Activated naive CD8-positive, alpha-beta T cell treated with anti-CD3 and anti-CD28 coated beads, Interleukin-2, amount 50 U/mL, for 16 hours (primary cell): ENCODE measurements at regions not wholly inside any gene's neighbourhood (a gene's known extent, or its start where the extent isn't known, plus 50 kb on each side); places are given as distances from the start of the nearest gene placed in this dataset.
A peak's percentile ranks its signal among the peaks of the same experiment; 100 is the strongest.
"Not testable (repeated sequence)": the region's sequence is repeated elsewhere in the genome, so short reads cannot be mapped to it uniquely, and the experiment has no call there.

Source experiments
- DNase-seq: peaks from one replicate; pipeline ENCODE4 v3.0.0-alpha.2; 2020; ENCODE audit warnings: low read depth, low spot score

DNA sequence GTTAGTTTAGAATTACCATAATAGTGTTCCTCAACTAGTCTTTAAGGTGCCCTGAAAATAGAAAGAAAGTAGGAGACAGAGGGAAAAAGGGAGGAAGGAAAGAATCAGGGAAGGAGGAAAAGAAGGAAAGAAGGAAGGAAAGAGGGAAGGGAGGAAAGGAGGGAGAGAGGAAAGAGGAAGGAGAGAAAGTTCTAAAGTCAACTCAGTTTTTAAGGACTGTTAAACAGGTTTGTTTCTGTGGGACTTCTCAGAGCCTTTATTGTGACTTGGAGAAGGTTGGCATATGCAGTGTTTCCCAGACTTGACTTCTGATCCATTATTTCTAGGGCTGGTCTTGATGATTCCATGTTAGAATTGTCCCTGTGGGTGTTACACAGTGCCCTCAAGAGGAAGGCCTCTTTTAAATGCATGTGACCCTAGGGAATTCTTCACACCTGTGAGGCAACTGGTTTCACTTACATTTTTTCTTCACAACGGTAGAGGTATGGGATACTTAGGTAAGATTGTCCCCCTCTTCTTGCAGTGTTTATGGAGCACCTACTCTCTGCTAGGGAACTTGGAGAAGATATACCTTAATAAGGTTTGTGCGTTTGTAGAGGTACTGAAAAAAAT lies 132.7 kb upstream of the GMDS start:
- DNase-seq, result no peak

DNA sequence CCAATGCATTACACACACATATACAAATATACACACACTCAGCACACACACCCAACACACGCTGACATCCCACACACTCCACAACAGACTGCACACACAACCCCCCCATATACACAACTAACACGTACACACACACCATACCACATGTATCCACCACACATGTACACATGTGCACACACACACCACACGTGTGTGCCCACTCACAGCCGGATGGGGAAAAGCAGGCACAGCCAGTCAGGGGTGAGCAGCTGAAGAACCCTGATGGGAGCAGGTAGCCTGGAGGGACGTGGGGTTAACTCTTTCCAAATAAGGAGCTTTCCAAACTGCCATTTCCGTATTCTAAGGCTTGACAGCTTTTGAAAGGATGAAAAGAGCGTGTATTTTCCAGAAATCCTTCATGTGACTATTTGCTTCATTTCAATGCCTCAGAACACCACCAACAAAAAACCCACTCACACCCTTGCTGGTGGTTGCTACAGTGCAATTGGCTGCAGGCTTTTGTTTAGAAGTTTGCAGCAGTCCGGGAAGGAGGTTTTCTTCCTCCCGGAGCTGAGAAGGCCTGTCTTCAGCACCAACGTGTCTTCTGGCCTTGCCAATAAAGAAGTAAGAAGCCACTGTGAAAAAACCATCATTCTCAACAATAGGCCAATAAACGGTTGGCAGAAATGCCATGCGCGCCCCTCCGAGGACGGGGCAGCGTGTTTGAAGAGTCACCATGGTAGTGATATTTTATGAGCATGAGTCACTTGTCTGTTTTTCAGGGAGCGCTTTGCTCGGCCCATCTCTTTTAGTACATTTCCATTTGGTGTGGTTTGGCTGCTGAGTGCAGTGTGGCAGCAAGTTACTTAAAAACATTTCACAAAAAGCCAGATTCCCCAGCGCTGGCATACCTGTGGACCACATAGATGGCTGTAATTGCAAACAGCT lies 131.3 kb upstream of the GMDS start:
- no peak for DNase-seq

DNA sequence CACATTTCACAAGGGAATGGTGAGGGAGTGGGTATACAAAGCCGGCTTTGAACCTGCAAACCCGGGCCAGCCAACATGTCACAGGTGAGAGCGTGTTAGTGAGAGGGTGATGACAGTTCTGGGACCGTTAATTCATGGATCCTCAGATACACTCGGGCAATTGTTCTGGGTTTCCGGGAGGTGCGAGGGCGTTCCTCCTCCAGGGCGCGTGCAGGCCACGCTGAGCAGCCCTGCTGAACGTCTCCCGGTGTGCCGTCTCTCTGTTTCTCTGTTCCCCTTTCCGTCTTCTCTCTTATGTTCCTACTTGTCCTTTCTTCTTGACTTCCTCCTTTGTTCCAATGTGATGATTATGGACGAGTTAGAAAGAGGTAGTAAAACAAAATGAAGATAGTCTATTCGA lies 130.0 kb upstream of the GMDS start:
- no peak for DNase-seq

DNA sequence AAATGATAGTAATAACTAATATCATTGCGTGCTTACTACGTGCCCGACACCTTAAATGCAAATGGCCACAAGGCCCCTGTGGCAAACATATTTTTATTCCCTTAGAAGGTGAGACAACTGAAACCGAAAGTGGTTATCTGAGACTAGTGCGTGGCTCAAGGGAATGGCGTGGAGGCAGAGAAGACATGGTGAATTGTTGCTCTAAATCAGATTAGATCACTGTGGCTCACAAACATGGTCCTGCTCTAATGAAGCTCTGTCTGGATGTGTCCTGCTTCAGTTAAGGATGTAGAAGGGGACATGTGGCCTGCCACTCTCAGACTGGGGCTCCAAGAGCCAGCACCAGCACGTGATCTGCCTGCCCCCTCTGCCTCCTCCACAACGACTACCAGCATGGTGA lies 124.2 kb upstream of the GMDS start:
- DNase-seq, result no peak

DNA sequence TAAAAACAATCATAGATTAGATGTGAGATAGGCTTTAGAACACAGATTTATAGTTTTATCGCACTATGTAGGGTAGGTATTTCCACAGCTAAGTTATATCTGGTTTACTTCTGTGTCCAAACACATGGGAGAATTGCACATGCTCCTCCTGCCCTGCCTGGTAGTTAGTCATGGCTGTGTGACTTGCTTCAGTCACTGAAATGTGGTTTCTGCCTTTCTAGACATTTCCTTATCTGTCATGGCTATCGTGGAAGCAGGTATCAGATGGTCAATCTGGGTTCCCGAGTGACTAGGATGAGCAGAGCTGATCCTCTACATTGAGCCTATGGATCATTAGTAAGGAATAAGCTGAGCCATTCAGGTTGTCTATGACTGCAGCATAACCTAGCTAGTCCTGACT lies 117.8 kb upstream of the GMDS start:
- no peak for DNase-seq

DNA sequence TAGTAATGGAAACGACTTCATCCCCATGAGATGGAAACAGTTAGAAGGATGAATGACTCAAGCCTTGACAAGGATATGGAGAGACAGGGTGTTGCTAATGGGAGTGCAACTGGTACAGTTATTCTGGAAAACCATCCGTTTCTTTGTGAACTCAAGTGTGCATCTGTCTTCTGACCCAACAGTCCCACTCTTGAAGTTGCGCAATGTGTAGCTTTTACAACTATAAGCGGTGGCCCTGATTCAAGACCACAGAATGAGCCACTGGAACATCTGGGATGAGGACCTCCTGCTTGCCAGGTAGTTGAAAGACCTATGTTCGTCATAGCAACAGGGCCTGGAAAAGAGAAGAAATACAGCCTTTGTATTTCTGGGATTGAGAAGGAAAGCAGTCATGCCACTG lies 115.8 kb upstream of the GMDS start:
- DNase-seq, result no peak

DNA sequence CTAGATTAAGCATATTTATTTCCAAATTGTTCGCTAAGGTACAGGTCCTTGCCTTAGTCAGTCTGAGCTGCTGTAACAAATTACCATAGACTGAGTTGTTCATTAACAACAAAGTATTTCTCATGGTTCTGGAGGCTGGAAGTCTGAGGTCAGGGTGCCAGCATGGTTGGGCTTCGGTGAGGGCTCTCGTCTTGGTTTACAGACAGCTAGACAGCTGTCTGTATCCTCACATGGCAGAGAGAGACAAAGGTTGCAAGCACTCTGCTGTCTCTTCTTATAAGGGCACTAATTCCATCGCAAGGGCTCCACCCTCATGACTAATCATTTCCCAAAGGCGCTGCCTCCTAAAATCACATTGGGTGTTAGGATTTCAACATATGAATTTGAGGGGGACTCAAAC lies 115.3 kb upstream of the GMDS start:
- no peak for DNase-seq

DNA sequence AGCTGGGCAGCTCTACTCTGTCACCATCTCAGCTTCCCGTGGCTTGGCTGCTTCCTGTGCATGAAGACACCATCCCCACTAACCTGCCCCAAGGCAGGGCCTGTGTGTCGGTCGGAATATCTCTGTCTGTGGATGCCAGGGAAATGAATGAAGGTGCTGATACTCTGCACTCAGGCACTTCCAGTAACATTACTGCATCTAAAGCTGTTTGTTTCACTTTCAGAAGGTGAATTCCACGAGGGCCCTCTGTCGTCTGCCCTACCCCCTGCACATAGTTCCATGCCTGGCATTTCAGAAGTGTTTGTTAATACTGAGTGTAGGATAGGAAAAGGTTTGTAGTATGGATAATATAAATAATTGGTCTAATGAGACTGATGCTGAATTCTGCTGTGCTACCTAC lies 114.7 kb upstream of the GMDS start:
- no peak for DNase-seq

DNA sequence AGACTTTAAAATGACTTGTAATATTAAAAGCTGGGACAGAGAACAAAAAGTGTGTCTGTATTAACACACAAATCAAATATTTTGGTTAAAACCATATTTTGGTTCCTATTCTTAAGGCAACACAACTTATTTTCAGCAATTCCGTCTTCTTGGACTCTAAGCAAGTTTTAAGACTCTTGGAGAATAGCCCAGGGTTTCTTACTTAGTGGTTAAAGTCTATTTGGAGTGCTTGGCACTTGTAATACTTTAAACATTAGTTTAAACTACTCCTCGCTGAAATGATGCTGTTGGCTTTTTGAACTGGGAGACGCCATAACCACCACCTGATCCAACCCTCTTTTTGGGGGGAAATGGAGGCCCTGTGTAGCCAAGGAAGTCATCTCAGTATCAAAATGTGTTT lies 109.7 kb upstream of the GMDS start:
- DNase-seq, result no peak

DNA sequence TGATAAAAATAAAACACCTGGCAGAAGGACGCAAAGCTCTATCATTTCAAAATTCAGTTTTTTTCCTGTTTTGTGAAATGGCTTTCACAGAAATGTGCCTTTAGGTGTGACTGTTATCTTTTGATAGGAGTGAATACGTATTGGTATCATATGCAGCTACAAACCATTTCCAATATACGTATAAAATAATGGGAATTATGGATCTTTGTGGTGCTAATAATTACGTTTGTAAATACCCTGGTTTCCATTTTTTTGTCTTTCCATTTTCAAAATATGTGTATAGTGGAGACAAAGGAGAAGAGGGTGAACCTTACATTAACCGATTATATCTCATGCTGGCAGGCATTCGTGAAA lies 108.7 kb upstream of the GMDS start:
- DNase-seq, result no peak

DNA sequence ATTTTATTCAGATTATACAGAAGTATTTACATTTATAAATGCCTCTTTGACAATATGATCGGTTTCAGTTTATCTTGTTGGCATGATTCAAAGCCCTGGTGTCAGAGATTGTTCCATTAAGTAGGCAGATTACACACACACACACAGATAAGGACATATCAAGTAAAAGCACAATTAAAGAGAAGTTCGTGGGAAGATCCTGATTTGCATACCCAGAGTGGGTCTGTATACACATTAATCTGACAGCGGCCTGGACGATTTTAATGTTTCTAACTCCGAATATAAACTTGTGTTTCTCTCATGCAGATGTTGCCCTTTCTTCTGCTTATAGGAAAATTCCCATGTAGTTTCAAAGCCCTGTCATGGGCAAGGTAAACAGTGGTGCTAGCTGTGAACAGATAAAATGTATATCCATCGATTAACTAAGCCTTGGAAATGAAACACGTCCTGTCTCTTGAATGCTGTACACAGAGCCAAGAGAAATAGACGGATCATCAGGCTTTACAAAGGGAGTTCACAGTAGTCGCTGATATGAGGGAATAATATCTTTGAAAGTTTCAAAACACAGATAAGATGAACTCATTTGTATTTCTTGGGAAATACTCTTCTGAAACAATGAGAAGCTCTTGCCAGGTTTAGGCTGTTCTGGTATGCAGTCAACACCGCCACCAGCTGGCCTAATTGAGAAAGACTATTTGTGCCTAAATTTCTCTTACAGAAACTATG lies 108.2 kb upstream of the GMDS start:
- DNase-seq, result peak; percentile 15

DNA sequence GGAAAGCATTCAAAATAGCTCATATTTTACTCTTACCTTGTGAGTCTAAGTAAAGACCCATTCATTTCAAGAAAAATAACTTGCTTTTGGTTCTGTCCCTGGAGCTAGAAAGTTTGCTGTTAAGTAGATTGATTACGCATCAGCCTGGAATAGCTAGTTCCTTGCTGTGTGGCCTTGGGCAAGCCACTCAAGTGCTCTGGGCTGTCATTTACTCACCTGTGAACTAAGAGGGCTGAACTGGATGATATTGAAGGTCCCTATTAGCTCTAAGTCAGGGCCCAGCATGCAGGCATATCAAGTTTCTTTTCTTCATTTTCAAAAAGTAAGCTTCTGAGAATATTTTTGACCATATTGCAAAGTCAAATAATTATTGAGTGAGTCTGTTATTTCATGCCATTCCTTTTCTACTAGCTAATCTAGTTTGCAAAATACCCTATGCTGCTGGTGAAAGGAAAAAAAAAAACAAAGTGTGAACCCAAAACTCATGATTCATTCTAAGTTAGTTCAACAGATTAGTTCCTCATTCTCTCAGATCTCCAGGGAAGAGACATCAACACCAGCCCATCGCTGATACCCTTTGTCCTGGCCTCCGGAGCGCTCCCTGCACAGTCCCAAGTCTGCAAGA lies 106.5 kb upstream of the GMDS start:
- no peak for DNase-seq

DNA sequence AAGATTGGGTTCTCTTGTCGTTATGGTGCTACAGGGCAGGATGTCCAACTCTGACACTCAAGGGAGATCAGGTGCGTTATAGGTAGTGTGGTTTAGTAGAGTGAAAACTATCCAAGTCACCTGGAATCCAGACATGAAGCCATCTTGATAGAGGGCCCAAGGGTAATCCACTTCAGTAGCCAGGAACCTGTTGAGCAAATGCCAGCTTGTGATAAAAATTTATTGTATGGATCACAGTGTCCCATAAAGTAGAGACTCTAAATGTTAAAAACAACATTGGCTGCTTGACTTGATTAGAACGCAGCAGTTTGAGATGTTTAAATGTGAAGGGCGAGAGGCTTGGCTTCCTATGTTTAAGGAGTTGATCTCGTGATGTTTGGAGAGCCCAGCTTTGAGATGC lies 105.7 kb upstream of the GMDS start:
- DNase-seq, result no peak

DNA sequence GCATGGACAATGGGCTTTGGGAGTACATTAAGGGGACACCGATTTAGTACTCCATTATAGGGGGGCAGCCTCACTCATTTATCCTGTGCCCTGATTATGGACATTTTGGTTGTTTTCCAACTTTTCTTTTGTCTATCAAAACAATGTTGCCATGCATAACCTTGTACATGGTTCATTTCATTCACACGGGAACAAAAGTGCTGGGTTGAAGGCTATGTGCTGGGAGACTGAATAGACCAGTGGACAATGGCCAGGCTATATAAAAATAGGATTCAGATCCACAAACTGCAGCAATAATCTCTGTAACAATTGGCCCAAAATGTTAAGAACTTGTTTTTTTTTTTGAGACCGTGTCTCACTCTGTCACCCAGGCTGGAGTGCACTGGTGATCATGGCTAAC lies 100.7 kb upstream of the GMDS start:
- DNase-seq, result no peak

DNA sequence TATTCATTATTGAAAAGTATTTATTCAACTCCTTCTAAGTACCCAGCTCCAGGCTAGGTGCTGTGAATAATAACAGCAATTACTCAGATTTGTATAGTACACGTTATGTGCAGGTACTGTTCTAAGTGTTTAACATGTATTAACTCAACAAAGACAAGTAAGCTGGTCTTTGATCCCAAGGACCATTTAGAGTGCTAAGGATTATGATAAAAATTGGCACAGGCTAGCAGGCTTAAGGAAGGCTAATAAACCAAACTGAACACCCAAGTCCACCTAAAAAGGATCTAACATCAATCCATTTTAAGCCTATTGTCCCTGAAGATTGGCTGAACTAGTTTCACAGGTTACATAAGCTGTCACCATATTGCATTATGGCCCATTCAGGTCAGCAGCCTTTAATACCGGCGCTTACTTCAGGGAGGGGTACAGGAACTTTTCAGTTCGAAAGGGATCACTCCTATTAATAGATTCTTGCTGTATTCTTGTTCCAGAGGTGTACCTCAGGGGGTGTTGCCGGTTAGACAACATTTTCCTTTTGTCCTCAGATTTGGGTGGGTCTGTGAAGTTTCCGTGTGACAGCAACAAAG lies 99.0 kb upstream of the GMDS start:
- no peak for DNase-seq

DNA sequence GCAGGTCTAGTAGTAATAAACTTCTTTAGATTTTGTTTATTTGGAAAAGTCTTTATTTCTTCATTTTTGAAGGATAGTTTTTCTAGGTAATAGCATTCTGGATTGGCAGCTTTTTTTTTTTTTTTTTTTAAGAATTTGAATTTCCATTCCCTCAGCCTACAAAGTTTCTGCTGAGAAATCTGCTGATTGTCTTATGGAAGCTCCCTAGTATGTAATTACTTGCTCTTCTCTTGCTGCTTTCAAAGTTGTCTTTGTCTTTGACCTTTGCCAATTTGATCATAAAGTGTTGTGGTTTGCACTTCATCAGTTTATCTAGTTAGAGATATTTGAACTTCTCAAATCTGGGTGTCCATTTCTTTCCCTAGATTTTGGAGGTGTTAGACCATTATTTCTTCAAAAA lies 82.2 kb upstream of the GMDS start:
- DNase-seq, result no peak

DNA sequence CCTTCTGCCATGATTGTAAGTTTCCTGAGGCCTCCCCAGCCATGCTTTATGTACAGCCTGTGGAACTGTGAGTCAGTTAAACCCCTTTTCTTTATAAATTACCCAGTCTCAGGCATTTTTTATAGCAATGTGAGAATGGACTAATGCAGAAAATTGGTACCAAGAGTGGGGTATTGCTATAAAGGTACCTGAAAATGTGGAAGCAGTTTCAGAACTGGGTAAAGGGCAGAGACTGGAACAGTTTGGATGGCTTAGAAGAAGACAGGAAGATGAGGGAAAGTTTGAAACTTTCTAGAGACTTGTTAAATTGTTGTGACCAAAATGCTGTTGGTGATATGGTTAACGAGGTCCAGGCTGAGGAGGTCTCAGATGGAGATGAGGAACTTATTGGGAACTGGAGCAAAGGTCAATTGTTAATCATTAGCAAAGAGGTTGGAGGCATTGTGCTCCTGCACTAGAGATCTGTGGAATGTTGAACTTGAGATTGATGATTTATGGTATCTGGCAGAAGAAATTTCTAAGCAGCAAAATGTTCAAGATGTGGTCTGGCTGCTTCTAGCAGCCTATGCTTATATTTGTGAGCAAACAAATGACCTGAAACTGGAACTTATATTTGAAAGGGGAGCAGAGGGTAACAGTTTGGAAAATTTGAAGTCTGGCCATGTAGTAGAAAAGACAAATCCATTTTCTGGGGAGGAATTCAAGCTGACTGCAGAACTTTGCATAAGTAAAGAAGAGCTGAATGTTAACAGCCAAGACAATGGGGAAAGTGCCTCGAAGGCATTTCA lies 79.0 kb upstream of the GMDS start:
- no peak for DNase-seq

DNA sequence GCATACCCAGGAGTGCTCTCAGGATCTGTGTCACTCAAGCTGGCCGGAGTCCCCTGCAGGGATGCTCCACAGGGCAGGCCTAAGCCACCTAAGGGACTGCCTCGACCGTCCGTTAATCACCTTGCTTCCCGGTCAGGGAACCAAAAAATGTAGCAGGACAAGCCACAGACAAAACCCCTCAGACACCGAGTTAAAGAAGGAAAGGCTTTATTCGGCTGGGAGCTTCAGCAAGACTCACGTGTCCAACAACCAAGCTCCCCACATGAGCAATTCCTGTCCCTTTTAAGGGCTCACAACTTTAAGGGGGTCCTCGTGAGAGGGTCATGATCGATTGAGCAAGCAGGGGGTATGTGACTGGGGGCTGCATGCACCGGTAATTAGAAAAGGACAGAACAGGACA lies 72.1 kb upstream of the GMDS start:
- DNase-seq, result not testable (repeated sequence)

DNA sequence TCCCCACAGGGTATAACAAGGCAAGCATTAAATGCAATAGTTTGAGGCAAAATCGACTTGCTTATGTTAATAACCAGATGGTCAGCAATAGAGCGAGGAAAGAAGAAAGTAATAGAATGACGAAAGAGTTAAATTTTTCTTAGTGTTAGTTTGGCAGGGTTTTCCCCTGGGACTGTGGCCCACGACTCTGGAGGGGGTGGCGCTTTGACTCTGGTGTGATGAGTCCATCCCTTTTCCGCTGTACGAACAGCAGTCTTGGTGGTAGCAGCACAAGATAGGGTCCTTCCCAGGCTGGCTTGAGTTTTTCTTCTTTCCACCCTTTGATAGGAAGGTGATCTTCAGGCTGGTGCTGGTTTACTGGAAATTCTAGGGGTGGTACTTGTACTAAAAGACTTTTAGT lies 69.2 kb upstream of the GMDS start:
- no peak for DNase-seq

DNA sequence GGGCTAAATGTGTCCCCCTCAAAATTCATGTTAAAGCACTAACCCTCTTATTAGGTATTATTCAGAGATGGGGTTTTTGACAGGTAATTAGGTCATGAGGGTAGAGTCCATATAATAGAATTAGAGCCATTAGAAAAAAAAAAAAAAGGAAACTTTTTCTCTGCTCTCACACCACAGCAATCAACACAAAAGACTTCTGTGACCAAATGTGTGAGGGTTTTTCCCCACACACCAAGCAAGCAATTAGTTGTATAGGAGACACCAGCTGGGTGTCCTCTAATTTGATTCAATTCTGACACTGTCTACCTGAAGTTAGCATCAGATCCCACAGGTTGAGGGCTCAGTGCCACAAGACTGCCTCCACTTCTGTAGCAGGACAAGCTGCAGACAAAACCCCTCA lies 64.6 kb upstream of the GMDS start:
- no peak for DNase-seq

DNA sequence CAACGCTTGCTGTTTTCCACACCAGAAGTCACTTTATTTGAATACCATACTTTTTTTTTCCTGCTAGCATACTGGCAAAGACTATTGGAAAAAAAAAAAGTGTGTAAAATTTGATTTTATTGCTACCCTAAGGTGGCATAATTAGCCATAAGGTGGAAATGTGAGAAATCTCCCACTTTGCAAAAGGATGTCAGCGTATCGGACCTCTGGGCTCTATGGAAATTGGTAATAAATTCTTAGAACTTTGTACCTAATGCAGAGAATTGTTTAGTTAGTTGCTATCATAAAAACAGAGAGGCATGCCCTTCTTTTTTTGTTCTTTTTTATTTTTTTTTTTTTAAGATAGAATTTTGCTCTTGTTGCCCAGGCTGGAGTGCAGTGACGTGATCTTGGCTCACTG lies 63.7 kb upstream of the GMDS start:
- DNase-seq, result no peak
